ENCODE measurements at regions not wholly inside any gene's neighbourhood (a gene's known extent, or its start where the extent isn't known, plus 50 kb on each side); places are given as distances from the start of the nearest gene placed in this dataset.

DNA sequence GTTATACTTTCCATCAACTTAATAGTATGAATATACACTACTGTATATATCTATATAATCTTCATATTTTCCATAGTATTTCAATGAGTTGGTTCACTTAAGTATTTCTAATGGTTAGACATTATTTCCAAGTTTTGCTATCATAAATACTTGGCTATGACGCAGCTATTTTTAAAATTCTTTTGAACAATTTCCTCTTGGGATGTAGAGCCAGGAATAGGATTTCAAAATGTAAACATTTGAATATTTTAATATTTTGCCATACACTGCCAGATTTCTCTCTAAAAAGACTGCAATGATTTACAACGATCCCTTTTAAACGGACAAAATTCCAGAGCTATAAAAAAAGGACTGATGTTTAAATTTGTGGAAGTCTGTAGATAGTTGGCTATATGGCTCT is 95.6 kb downstream of the NUP35 start:
- Histone ChIP-seq H3K79me2 (replicated peaks; ENCODE audit: insufficient read depth, low read length) (no peaks in the 10 kb centered on the region), H3K4me2 (ENCODE audit: low read length) (no peak overlapping the region), H4K20me1 (ENCODE audit: insufficient read depth) (no peaks in the 10 kb centered on the region), H3K27me3 (ENCODE audit: insufficient read depth, low read depth, low read length) (no peaks in the 10 kb centered on the region), H3K9me3 (ENCODE audit: low read length) (no peaks in the 10 kb centered on the region), H3F3A (ENCODE audit: insufficient read depth, low read length, poor library complexity, severe bottlenecking) (no peaks in the 10 kb centered on the region), H3K9me2 (ENCODE audit: insufficient read depth, low read length) (no peaks in the 10 kb centered on the region), H2AFZ (ENCODE audit: low read depth, low read length) (no peak overlapping the region), H3K27ac (ENCODE audit: low read length) (no peak overlapping the region), H3K4me3 (ENCODE audit: low read length) (no peak overlapping the region), H3K9ac (ENCODE audit: low read length) (no peak overlapping the region), H3K36me3 (ENCODE audit: insufficient read depth, low read length) (no peaks in the 10 kb centered on the region)
- TF ChIP-seq TAF1 (IDR thresholded peaks at IDR 0.05; ENCODE audit: low read depth), result no peak
- no peak for TF ChIP-seq POLR2AphosphoS5 (IDR thresholded peaks at IDR 0.05)
- TF ChIP-seq MXI1 (conservative IDR thresholded peaks at IDR 0.05; ENCODE audit: poor library complexity, severe bottlenecking), result no peak
- TF ChIP-seq REST (IDR thresholded peaks at IDR 0.05; ENCODE audit: borderline replicate concordance), result no peak
- TF ChIP-seq EP300 (conservative IDR thresholded peaks at IDR 0.05; ENCODE audit: poor library complexity, severe bottlenecking), result no peak
- no peak for TF ChIP-seq EZH2 (IDR thresholded peaks at IDR 0.05; ENCODE audit: borderline replicate concordance, insufficient read depth, low read length, poor library complexity, severe bottlenecking)
- no peak for TF ChIP-seq CTCF (IDR thresholded peaks at IDR 0.05; ENCODE audit: poor library complexity, severe bottlenecking)
- TF ChIP-seq SMC3 (conservative IDR thresholded peaks at IDR 0.05; ENCODE audit: poor library complexity), result no peak
- no peak for TF ChIP-seq RAD21 (conservative IDR thresholded peaks at IDR 0.05)

DNA sequence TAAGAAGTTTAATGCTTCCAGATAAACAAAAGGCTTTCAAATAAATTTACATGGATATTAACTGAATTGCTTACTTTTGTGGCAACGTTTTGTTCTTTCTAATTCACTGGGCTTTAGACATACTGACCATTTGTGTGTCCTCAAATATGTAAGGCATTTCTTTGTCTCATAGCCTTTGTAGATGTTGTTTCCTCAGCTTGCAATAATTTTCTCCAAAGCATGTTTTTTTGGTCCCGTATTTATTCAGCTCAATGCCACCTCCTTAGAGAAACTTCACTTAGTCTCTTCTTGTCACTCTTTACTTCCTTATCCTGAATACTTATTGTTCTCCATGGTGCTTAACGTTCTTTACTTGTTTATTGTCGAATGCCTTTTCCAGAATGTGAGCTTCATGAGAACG is 98.5 kb downstream of the NUP35 start:
- Histone ChIP-seq H3K36me3 (ENCODE audit: insufficient read depth, low read length) (no peaks in the 10 kb centered on the region), H3K4me3 (ENCODE audit: low read length) (no peak overlapping the region), H3K27ac (ENCODE audit: low read length) (no peak overlapping the region), H2AFZ (ENCODE audit: low read depth, low read length) (no peak overlapping the region), H3K9ac (ENCODE audit: low read length) (no peak overlapping the region), H4K20me1 (ENCODE audit: insufficient read depth) (no peaks in the 10 kb centered on the region), H3K27me3 (ENCODE audit: insufficient read depth, low read depth, low read length) (no peaks in the 10 kb centered on the region), H3F3A (ENCODE audit: insufficient read depth, low read length, poor library complexity, severe bottlenecking) (no peaks in the 10 kb centered on the region), H3K4me2 (ENCODE audit: low read length) (no peak overlapping the region), H3K79me2 (replicated peaks; ENCODE audit: insufficient read depth, low read length) (no peaks in the 10 kb centered on the region), H3K9me2 (ENCODE audit: insufficient read depth, low read length) (no peaks in the 10 kb centered on the region), H3K9me3 (ENCODE audit: low read length) (no peaks in the 10 kb centered on the region)
- TF ChIP-seq MXI1 (conservative IDR thresholded peaks at IDR 0.05; ENCODE audit: poor library complexity, severe bottlenecking) (no peak), EP300 (conservative IDR thresholded peaks at IDR 0.05; ENCODE audit: poor library complexity, severe bottlenecking) (no peak), CTCF (IDR thresholded peaks at IDR 0.05; ENCODE audit: poor library complexity, severe bottlenecking) (no peak), SMC3 (conservative IDR thresholded peaks at IDR 0.05; ENCODE audit: poor library complexity) (no peak), POLR2AphosphoS5 (IDR thresholded peaks at IDR 0.05) (no peak), TAF1 (IDR thresholded peaks at IDR 0.05; ENCODE audit: low read depth) (no peak), EZH2 (IDR thresholded peaks at IDR 0.05; ENCODE audit: borderline replicate concordance, insufficient read depth, low read length, poor library complexity, severe bottlenecking) (no peak), RAD21 (conservative IDR thresholded peaks at IDR 0.05) (no peak)
